ENCODE measurements at regions not wholly inside any gene's neighbourhood (a gene's known extent, or its start where the extent isn't known, plus 50 kb on each side); places are given as distances from the start of the nearest gene placed in this dataset.

- TF ChIP-seq SUZ12 (IDR thresholded peaks at IDR 0.05; ENCODE audit: extremely low read depth, insufficient read depth, insufficient read length) = no peak
- TF ChIP-seq YY1 (IDR thresholded peaks at IDR 0.05; ENCODE audit: insufficient read depth, insufficient read length) = no peak
- TF ChIP-seq ZNF274 (IDR thresholded peaks at IDR 0.05; ENCODE audit: low read depth, low read length) = no peak
Measured at GRCh38 chr3:103495186-103495585, 1060.4 kb downstream of the ZPLD1 start.
